ENCODE measurements at regions not wholly inside any gene's neighbourhood (a gene's known extent, or its start where the extent isn't known, plus 50 kb on each side); places are given as distances from the start of the nearest gene placed in this dataset.
"Not testable (repeated sequence)": the region's sequence is repeated elsewhere in the genome, so short reads cannot be mapped to it uniquely, and the experiment has no call there.

- DNase-seq (ENCODE audit: low spot score), result no peak
These were observed 112.7 kb downstream of the TANC2 start for GRCh38 chr17:63078707-63079106.

- peak; percentile 43 for DNase-seq (ENCODE audit: low spot score)
These were observed 116.3 kb downstream of the TANC2 start for GRCh38 chr17:63082273-63082861.

GRCh38 chr17:63082952-63083351 lies 116.9 kb downstream of the TANC2 start:
- DNase-seq (ENCODE audit: low spot score), result peak; percentile 31

- DNase-seq (ENCODE audit: low spot score), result no peak
These were observed 120.6 kb downstream of the TANC2 start for GRCh38 chr17:63086483-63087185.

GRCh38 chr17:63090358-63091114 lies 124.5 kb downstream of the TANC2 start:
- DNase-seq (ENCODE audit: low spot score), result not testable (repeated sequence)

- not testable (repeated sequence) for DNase-seq (ENCODE audit: low spot score)
These were observed 125.9 kb downstream of the TANC2 start for GRCh38 chr17:63091909-63092308.

GRCh38 chr17:63094631-63095030 lies 128.6 kb downstream of the TANC2 start:
- no peak for DNase-seq (ENCODE audit: low spot score)

- no peak for DNase-seq (ENCODE audit: low spot score)
These were observed 129.4 kb downstream of the TANC2 start for GRCh38 chr17:63095459-63095858.

GRCh38 chr17:63095879-63096278 lies 129.8 kb downstream of the TANC2 start:
- no peak for DNase-seq (ENCODE audit: low spot score)

GRCh38 chr17:63096426-63096825 lies 130.4 kb downstream of the TANC2 start:
- no peak for DNase-seq (ENCODE audit: low spot score)

- DNase-seq (ENCODE audit: low spot score), result no peak
These were observed 133.4 kb downstream of the TANC2 start for GRCh38 chr17:63099425-63099824.

- no peak for DNase-seq (ENCODE audit: low spot score)
These were observed 136.0 kb downstream of the TANC2 start for GRCh38 chr17:63102034-63102433.

- no peak for DNase-seq (ENCODE audit: low spot score)
These were observed 140.0 kb downstream of the TANC2 start for GRCh38 chr17:63106050-63106449.

GRCh38 chr17:63109661-63110060 lies 143.6 kb downstream of the TANC2 start:
- no peak for DNase-seq (ENCODE audit: low spot score)

GRCh38 chr17:63113167-63113566 lies 147.1 kb downstream of the TANC2 start:
- DNase-seq (ENCODE audit: low spot score), result no peak

GRCh38 chr17:63116228-63116627 lies 150.2 kb downstream of the TANC2 start:
- DNase-seq (ENCODE audit: low spot score), result peak; percentile 16

GRCh38 chr17:63116967-63117830 lies 151.2 kb downstream of the TANC2 start:
- peak; percentile 30 for DNase-seq (ENCODE audit: low spot score)

GRCh38 chr17:63120406-63120805 lies 154.4 kb downstream of the TANC2 start:
- DNase-seq (ENCODE audit: low spot score), result no peak

GRCh38 chr17:63124536-63124935 lies 158.5 kb downstream of the TANC2 start:
- DNase-seq (ENCODE audit: low spot score), result no peak

GRCh38 chr17:63124958-63125357 lies 158.9 kb downstream of the TANC2 start:
- DNase-seq (ENCODE audit: low spot score), result no peak

GRCh38 chr17:63125987-63126386 lies 160.0 kb downstream of the TANC2 start:
- no peak for DNase-seq (ENCODE audit: low spot score)

GRCh38 chr17:63126607-63127006 lies 160.6 kb downstream of the TANC2 start:
- no peak for DNase-seq (ENCODE audit: low spot score)
